H1 (cell line): ENCODE measurements at regions not wholly inside any gene's neighbourhood (a gene's known extent, or its start where the extent isn't known, plus 50 kb on each side); places are given as distances from the start of the nearest gene placed in this dataset.

Experiments
- CTCF ChIP-seq, 3 experiments: IDR thresholded peaks; 1 replicate in 2 of 3; 2 replicates in 1 of 3; pipeline versions ENCODE4 v1.5.1 to v1.6.1; 2011; ENCODE audit warnings: low read length in 3 of 3, mild to moderate bottlenecking in 3 of 3, inconsistent platforms in 2 of 3, low read depth in 1 of 3, moderate library complexity in 1 of 3; ENCODE audit not compliant: insufficient read depth in 1 of 3; ENCODE audit errors: control extremely low read depth in 1 of 3
- EZH2 ChIP-seq: fragments of 200-600 bp; sonication (generic); IDR thresholded peaks from 2 replicates; pipeline ENCODE4 v1.7.1; 2012; ENCODE audit warnings: low read depth, mild to moderate bottlenecking, moderate library complexity, low read length, inconsistent platforms; ENCODE audit not compliant: severe bottlenecking
- POLR2A ChIP-seq, 2 experiments: IDR thresholded peaks; 1 replicate in 1 of 2; 2 replicates in 1 of 2; pipeline ENCODE4 v1.6.1; 2011; ENCODE audit warnings: low read depth in 2 of 2, low read length in 2 of 2, mild to moderate bottlenecking in 2 of 2; ENCODE audit errors: control extremely low read depth in 1 of 2
- RFX5 ChIP-seq: IDR thresholded peaks from 2 replicates; pipeline ENCODE4 v1.6.1; 2011; ENCODE audit warnings: low read depth, low read length, improper control_type of control experiment, borderline replicate concordance
- SIN3A ChIP-seq, 2 experiments: IDR thresholded peaks in 1 of 2; conservative IDR thresholded peaks in 1 of 2; 2 replicates each; pipeline ENCODE4 v1.6.1; 2011 to 2012; ENCODE audit warnings: low read length in 2 of 2, improper control_type of control experiment in 1 of 2, low read depth in 1 of 2, mild to moderate bottlenecking in 1 of 2

- peak in 1 of 3 experiments; percentile 32; a peak in 1 of 4 replicates for TF ChIP-seq CTCF (IDR thresholded peaks at IDR 0.05; ENCODE audit: control extremely low read depth in 1 of 3, insufficient read depth in 1 of 3, low read depth in 1 of 3, low read length in 3 of 3)
- no peak for TF ChIP-seq POLR2A (IDR thresholded peaks at IDR 0.05; ENCODE audit: control extremely low read depth in 1 of 2, low read depth in 2 of 2, low read length in 2 of 2)
- TF ChIP-seq RFX5: no peak
- no peak for TF ChIP-seq EZH2
- TF ChIP-seq SIN3A (conservative IDR thresholded peaks at IDR 0.05 in 1 of 2, IDR thresholded peaks at IDR 0.05 in 1 of 2; ENCODE audit: low read depth in 1 of 2, low read length in 2 of 2): no peak
Measured at GRCh38 chr22:49429066-49429465, 398.6 kb downstream of the BRD1 start.
